Right ventricle myocardium superior (tissue), 1 donor: ENCODE measurements at regions not wholly inside any gene's neighbourhood (a gene's known extent, or its start where the extent isn't known, plus 50 kb on each side); places are given as distances from the start of the nearest gene placed in this dataset.
"Not testable (repeated sequence)": the region's sequence is repeated elsewhere in the genome, so short reads cannot be mapped to it uniquely, and the experiment has no call there.

Experiments
- ATAC-seq: fragments of 200-7000 bp; cut with Tn5 transposase; one replicate; pipeline ENCODE4 v1.9.1; 2020; ENCODE audit warnings: mild to moderate bottlenecking; ENCODE audit not compliant: poor library complexity
- DNase-seq: peaks from one replicate; pipeline ENCODE4 v3.0.0-alpha.2; 2020
- intact Hi-C: fragments of 100-400 bp; cut with DNase I; formaldehyde crosslinking; loops from one replicate; pipeline ENCODE4 v1.11.2; 2022
- donor health status: DM: no; HTN: yes; CAD: no; lungs with severe emphysema.

DNA sequence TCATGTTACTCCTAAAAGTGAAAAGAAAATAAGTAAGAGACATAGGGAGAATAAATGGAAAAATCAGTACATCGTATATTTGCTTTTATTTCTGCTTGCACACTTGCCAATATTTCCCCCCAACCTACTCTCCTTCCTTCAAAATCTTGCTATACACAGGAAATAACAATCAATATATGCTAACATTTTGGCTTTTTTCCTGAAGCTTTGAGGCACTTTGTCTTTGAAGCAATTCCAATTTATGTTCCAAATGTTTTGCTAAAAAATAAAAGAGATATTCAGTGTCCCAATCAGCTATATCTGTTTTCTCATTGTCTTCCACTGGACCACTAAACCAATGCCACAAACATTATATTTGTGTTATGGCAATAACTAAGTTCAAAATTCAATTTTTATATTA is 184.0 kb upstream of the NEGR1 start:
- ATAC-seq: no peak
- intact Hi-C loops: no loop called here
- no peak for DNase-seq

DNA sequence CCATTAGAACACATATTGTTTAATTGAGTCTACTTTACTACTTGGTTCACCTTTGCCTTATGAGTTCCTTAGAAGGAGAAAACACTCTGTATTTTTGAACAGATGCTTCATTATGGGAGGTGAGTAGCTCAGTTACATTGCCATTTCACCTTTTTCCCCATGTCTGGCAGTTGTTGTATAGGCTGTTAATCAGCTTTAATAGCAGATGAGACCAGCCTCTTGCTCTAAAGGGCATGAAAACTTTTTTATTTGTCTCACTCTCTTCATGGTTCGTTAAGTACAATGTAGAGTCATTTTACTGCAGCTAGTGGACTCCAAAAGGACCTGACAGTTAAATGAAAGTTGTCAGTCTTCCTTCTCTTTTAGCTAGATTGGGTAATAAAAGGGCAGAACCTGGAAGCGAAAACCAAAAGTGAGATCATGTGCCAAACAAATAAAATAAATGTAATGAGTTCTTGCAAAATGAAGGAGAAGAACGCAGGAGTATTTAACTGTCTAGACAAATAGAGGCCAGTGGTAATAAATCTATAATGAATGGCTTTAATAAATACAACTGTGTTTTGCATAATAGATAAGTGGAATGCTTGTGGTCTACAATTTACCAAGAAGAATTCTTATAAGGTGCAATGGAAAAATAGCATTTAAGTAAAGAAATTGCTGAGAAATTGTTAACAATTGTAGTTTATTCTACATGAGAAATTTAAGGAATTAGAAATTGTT is 180.0 kb upstream of the NEGR1 start:
- intact Hi-C loops: no loop called here
- ATAC-seq: no peak
- no peak for DNase-seq

DNA sequence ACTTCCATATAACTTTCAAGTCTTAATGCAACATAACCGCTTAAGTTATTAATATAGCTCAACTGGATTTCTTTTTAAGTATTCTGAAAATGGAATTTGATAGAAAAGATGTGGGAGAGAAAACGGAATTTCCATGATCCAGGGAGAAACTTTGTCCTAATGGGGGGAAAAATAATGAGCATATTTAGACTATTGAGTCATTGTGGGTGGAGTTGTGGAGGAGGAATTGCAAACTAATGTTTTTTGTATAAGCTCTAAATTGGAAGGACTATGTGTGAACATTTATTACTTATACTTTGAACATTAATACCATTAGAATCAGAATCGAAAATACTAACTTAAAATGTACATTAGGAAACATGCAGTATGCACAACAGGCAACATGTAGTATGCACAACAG is 159.9 kb upstream of the NEGR1 start:
- no peak for ATAC-seq
- intact Hi-C loops: no loop called here
- DNase-seq: no peak

DNA sequence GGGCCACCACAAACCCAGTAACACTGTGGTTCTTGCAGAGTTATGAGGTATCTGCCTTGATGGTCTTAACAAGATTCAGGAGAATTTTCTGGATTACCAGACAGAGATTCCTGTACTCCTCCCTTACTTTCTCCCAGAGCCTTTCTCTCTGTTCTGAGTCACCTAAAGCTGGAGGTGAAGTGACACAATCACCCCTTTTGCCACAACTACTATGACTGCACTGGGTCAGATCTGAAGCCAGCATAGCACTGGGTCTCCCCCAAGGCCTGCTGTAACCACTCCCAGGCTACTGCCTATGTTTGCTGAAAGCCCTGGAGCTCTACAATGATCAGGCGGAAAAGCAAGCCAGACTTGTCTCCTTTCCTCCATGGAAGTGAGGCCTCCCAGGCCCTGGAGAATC is 156.7 kb upstream of the NEGR1 start:
- DNase-seq (no peak), ATAC-seq (no peak)
- intact Hi-C loops: no loop called here

DNA sequence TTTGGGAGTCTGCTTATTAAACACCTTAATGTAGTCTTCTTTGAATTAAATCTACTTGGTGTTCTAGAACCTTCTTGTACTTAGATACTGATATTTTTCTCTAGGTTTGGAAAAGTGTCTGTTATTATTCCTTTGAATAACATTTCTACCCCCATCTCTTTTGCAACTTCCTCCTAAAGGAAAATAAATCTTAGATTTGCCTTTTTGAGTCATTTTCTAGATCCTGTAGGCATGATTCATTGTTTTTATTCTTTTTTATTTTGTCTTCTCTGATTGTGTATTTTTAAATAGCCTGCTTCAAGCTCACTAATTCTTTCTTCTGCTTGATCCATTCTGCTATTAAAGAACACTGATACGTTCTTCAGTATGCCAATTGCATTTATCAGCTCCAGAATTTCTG is 155.9 kb upstream of the NEGR1 start:
- ATAC-seq (no peak), DNase-seq (no peak)
- intact Hi-C loops: no loop called here

DNA sequence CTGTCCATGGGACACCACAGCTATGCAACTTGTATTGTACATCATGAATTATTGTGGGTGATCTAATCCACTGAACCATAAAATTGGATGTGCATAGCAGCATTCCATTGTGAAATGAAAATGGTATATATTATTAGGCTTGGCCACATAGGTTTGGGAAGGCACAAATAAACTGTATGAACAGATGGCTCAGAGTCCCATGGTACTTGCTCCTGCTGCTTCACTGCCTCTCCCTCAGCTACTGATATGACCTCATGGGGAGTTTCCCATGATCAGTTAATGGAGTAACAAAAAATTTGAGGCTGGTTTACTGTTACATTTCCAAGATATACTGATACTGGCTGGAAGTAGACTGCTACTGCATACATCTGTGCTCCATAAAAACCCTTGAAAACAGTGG is 152.7 kb upstream of the NEGR1 start:
- intact Hi-C loops: no loop called here
- ATAC-seq (no peak), DNase-seq (no peak)

DNA sequence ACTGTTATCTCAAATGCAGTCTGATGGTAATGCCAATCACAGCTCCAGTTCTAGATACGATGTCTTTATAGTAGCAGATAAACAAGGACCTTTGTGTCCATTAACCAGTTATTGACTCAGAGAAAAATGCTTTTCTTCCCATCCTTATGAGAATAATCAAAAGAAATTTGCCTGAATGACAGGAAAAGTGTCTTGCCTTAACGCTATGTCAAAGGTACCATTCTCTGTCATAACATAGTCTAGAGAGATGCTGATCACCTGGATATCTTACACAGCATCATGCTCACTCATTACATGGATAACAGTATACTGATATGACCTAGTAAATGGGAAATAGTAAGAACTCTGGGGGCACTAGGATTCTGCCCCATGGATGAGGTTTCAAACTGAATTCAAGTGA is 151.7 kb upstream of the NEGR1 start:
- no peak for DNase-seq
- intact Hi-C loops: no loop called here
- no peak for ATAC-seq

DNA sequence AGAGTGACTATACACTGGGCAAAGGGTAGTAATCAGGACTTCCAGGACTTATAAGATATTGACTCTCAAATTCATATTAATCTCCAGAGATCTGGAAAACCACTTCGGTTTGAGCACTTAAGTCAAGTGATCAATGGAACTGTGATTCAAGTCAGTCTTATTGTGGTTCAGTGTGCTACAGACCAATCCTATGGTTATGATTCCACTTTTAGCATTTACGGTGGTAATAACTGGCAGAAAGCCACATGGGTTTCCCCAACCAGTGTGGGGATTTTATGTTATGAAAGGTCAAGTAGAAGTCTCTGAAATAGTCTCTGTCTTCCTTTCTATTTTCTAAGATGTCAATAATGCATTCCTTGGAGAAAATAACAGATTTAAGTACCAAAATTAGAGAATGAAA is 151.3 kb upstream of the NEGR1 start:
- no peak for DNase-seq
- intact Hi-C loops: no loop called here
- no peak for ATAC-seq

DNA sequence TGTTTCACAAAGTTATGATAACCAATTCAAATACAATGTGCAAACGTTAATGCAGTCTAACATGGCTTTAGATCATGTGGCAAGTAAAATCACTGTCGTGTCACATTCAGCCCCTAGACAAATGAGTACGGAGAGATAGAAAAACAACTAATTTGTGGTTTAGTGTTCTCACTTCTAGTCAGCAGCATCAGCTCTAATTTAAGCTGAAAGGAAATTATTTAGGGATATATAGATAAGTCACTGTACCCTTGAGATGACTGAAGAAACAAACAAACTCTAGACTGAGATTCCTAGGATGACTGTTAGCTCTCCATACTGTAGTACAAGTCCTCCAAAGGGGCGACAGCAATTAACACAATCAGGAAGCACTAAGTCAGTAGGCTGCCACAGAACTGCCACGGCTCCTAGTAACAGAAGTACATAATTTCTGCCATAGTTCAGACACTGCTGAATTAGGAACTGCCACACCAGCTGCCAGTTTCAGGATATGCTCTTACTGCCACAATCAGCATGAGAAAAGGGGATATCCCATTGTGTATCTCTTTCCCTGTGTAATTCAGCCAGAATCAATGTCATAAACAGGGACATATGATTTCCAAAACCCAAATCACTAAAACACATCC is 150.4 kb upstream of the NEGR1 start:
- ATAC-seq (no peak), DNase-seq (no peak)
- intact Hi-C loops: no loop called here

DNA sequence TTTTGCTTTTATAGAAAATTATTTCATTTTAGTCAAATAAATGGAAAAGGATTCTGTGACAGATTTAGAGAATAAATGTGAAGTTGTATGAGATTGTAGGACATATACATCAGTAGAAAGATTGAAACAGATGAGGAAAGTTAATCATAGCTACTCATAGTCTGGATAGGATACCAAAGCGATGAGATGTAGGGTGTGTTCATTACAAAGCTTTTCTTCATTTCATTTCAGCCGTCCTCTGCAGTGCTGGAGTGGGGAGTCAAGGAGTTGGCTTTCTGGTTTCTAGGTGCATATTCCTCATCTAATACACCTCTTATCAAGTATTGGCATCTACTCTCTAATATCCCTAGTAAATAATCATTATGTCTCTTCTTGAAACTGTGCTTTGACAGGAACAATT is 149.5 kb upstream of the NEGR1 start:
- intact Hi-C loops: no loop called here
- no peak for ATAC-seq
- DNase-seq: no peak

DNA sequence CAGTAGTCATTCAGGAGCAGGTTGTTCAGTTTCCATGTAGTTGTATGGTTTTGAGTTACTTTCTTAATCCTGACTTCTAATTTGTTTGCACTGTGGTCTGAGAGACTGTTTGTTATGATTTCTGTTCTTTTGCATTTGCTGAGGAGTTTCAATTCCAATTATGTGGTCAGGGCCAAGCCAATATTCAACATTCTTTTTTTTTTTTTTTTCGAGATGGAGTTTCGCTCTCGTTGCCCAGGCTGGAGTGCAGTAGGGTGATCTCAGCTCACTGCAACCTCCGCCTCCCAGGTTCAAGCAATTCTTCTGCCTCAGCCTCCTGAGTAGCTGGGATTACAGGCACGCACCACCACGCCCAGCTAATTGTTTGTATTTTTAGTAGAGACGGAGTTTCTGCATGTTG is 145.9 kb upstream of the NEGR1 start:
- DNase-seq, ATAC-seq, intact Hi-C loops: not testable (repeated sequence)

DNA sequence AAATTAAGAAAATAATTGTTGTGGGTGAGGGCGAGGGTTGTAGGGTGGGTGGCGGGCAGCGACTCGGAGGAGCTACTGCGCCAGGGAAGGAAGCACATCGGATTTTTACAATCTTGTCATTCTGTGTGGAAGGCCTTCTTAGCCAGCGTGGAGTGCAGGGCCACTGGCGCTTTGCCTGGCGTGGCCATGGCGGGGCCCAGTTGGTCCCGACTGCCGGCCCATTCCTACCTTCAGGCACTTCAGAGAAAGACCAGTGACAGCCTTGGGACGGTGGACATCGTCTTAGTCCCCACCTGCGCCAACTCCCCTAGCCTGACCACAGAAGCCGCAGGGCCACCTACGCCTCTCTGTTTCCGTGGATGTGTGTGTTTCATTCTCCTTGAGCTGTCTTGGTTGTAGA is 136.9 kb upstream of the NEGR1 start:
- DNase-seq (no peak), ATAC-seq (no peak)
- intact Hi-C loops: no loop called here

DNA sequence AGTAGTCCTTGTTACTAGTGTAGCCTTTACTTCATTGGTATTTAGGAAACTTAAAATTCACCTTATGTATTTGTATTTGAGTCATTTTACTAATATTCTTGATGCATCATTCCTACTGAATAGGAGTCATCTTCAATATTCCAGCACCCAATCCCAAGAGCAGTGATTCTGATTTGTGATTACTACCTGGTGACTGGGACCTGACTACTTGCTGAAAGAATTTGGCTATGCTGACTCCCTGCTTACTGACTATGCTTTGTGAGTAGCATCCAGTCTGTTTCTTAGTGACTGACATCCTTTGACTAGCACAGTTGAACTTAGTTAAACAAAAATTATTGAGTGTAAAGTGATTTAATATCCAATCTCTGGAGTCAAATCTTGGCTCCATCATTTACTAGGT is 129.9 kb upstream of the NEGR1 start:
- intact Hi-C loops: no loop called here
- ATAC-seq (no peak), DNase-seq (no peak)

DNA sequence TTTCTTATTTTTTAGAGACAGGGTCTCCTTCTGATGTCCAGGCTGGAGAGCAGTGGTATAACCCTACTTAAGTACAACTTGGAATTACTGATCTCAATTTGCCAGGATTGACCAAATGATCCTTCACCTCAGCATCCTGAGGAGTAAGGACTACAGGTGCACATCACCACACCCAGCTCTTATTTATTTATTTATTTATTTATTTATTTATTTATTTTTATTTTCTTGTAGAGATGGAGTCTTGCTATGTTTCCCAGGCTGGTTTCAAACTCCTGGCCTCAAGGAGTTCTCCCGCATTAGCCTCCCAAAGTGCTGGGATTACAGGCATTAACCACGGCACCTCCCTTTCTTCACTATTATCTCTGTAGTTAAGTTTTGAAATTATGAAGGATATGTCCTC is 117.5 kb upstream of the NEGR1 start:
- DNase-seq (no peak), ATAC-seq (no peak)
- intact Hi-C loops: no loop called here

DNA sequence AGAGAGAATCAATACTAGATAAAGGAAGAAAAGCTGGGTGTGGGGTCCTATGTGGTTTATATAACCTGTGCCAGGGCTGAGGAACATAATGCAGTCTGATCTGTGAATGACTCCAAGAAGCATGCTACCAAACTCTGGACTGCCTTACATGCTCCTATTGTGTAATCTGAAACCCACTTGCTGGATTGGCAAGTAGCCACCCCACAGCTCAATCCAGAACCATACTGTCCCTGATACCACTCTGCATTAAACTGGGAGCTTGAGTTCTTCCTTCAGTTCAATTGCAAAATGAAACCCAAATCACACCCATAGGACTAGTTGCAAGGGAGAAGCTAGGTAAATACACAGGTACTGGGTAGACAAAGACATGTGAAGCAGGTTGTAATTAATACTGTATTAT is 115.4 kb upstream of the NEGR1 start:
- ATAC-seq: peak; percentile 55
- intact Hi-C loops: no loop called here
- DNase-seq: no peak

DNA sequence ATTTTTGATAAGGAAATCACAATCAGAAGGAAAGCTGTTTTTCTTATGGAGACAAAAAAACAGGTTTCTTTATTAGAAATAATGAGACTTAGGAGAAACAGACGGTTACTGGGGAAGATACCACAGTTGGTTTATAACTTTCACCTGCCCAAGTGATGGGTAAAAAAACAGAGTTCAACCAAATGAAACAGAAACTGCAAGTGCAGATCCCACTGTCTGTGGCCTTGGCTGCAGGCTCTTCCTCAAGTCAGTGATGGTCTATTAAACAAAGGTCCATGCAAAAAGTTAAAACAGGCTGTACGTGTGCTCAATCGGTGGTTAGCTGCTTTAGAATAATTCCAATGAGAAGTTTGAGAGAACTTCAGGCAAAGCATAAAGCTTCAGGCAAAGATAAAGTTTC is 112.1 kb upstream of the NEGR1 start:
- DNase-seq (no peak), ATAC-seq (no peak)
- intact Hi-C loops: no loop called here

DNA sequence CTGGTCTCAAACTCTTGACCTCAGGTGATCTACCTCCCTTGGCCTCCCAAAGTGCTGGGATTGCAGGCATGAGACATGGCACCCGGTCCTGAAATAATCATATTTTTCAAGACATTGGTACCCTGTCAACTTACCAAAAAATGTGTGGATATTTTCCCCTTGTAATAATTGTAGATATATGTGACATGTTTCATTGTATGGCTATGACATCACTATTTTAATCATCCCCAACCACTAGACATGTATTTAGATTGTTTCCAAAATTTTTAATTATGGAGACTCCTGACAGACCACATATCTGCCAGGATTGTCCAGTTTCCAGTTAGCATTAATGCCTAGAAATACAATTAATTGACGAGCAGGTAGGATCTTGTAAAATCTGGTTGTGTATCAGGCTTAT is 96.7 kb upstream of the NEGR1 start:
- ATAC-seq (no peak), DNase-seq (no peak)
- intact Hi-C loops: no loop called here

DNA sequence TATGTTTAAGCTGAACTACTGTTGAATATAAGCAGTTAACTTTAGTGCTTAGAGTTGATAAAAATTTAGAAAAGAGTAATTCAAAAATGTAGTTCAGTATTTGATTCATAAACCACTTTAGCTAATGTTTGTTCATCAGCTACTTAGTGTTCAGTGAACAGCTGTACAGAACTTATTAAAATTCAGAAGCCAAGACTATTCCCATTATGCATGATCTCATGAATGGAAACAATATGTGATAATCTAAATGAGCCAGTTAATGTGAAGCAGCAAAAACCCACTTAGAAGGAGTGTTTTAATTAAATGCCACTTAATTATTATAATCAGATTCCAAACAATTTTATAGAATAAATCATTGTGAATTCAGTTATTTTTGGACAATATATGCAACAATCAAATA is 92.9 kb upstream of the NEGR1 start:
- no peak for DNase-seq
- intact Hi-C loops: no loop called here
- ATAC-seq: no peak

DNA sequence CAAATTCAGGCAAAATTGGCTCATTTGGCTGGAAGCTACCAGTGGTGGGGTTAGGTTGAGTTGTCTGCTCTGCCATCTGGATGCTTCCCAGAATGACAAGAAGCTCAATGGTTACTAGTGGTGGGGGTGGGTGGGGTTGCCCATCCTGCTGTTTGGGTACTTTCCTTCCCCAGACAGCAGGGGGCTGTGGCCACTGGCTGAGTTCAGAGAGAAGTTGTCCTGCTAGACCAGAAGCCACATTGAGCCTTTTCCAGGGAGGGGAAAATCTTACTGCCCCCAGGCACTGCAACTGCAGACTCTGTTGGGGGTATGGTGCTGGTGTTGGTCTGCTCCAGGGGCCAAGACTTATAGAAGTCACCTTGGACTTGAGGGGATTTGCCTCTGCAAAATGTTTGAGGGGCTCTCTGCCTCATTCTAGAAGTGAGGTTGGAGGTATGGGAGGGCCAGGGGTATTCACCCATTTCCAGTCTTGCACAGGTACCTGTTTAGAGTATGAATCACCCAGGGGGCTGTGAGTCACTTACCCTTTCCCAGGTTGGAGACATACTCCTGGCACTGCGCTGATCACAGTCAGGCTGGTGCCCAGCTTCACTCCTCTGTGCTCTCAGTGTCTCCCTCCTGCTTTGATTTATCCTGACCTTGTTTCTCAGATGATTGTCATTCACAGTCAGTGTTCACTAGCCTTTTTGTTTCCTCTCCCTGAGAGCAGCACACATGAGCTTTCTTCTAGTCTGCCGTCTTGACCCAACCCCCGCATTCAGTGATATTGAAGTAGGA is 89.1 kb upstream of the NEGR1 start:
- ATAC-seq: no peak
- DNase-seq: no peak
- intact Hi-C loops: no loop called here

DNA sequence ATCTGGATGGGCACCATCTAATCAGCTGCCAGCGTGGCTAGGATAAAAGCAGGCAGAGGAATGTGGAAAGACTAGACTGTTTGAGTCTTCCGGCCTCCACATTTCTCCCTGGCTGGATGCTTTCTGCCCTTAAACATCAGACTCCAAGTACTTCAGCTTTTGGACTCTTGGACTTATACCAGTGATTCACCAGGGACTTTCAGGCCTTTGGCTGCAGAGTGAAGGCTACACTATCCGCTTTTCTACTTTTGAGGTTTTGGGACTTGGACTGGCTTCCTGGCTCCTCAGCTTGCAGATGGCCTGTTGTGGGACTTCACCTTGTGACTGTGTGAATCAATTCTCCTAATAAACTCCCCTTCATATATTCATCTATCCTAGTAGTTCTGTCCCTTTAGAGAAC is 88.5 kb upstream of the NEGR1 start:
- intact Hi-C loops, DNase-seq: not testable (repeated sequence)
- ATAC-seq: peak; percentile 25
